Hepatocyte (in vitro differentiated cells): ENCODE measurements at regions not wholly inside any gene's neighbourhood (a gene's known extent, or its start where the extent isn't known, plus 50 kb on each side); places are given as distances from the start of the nearest gene placed in this dataset.

Experiments
- DNase-seq: peaks from one replicate; pipeline ENCODE4 v3.0.0-alpha.2; 2016; ENCODE audit warnings: low spot score
- H2AFZ ChIP-seq: fragments of 200-600 bp; sonication (generic); 2 replicates; pipeline ENCODE4 v1.6.0; 2016; ENCODE audit warnings: antibody characterized with exemption, mild to moderate bottlenecking
- H3K27ac ChIP-seq: fragments of 200-600 bp; sonication (generic); 2 replicates; pipeline ENCODE4 v1.5.1; 2016; ENCODE audit warnings: mild to moderate bottlenecking
- H3K27me3 ChIP-seq: fragments of 200-600 bp; sonication (generic); 2 replicates; pipeline ENCODE4 v1.6.1; 2016
- H3K36me3 ChIP-seq: fragments of 200-600 bp; sonication (generic); replicated peaks from 2 replicates; pipeline ENCODE4 v1.5.1; 2016; ENCODE audit warnings: low read depth; ENCODE audit not compliant: insufficient read depth
- H3K4me1 ChIP-seq: fragments of 200-600 bp; sonication (generic); 2 replicates; pipeline ENCODE4 v1.5.1; 2016; ENCODE audit warnings: mild to moderate bottlenecking, moderate library complexity; ENCODE audit not compliant: insufficient read depth
- H3K4me2 ChIP-seq: fragments of 200-600 bp; sonication (generic); 2 replicates; pipeline ENCODE4 v1.6.0; 2016
- H3K4me3 ChIP-seq: fragments of 200-600 bp; sonication (generic); 2 replicates; pipeline ENCODE4 v1.5.1; 2016; ENCODE audit warnings: mild to moderate bottlenecking
- H3K79me2 ChIP-seq: fragments of 200-600 bp; sonication (generic); 2 replicates; pipeline ENCODE4 v1.6.0; 2017; ENCODE audit warnings: mild to moderate bottlenecking
- H3K9me2 ChIP-seq: fragments of 200-600 bp; sonication (generic); replicated peaks from 2 replicates; pipeline ENCODE4 v1.6.0; 2017; ENCODE audit warnings: mild to moderate bottlenecking; ENCODE audit not compliant: insufficient read depth
- H3K9me3 ChIP-seq: fragments of 200-600 bp; sonication (generic); 2 replicates; pipeline ENCODE4 v1.5.1; 2016; ENCODE audit warnings: low read depth, mild to moderate bottlenecking
- H4K20me1 ChIP-seq: fragments of 200-600 bp; sonication (generic); 2 replicates; pipeline ENCODE4 v1.6.0; 2016; ENCODE audit warnings: mild to moderate bottlenecking; ENCODE audit not compliant: insufficient read depth, poor library complexity, severe bottlenecking
- EZH2 ChIP-seq: fragments of 200-600 bp; sonication (generic); IDR thresholded peaks from 2 replicates; pipeline ENCODE4 v1.6.1; 2016; ENCODE audit warnings: antibody characterized with exemption, mild to moderate bottlenecking, borderline replicate concordance
- EZH2phosphoT487 ChIP-seq: fragments of 200-600 bp; sonication (generic); IDR thresholded peaks from one replicate; pipeline ENCODE4 v1.6.1; 2018; ENCODE audit warnings: antibody characterized with exemption, mild to moderate bottlenecking, low read depth, moderate library complexity; ENCODE audit not compliant: unreplicated experiment, severe bottlenecking
- WGBS: methylation state at CpG from one replicate; pipeline ENCODE4 v1.1.6; 2016; ENCODE audit warnings: low lambda C conversion rate; ENCODE audit errors: missing lambda C conversion rate; 5-methylcytosine and 5-hydroxymethylcytosine counted together
- TF ChIP-seq, protein P1 (sequence below): fragments of 200-600 bp; sonication (generic); IDR thresholded peaks from 2 replicates; pipeline ENCODE4 v1.5.1; 2016; ENCODE audit warnings: antibody characterized with exemption, mild to moderate bottlenecking; ENCODE audit not compliant: poor library complexity

DNA sequence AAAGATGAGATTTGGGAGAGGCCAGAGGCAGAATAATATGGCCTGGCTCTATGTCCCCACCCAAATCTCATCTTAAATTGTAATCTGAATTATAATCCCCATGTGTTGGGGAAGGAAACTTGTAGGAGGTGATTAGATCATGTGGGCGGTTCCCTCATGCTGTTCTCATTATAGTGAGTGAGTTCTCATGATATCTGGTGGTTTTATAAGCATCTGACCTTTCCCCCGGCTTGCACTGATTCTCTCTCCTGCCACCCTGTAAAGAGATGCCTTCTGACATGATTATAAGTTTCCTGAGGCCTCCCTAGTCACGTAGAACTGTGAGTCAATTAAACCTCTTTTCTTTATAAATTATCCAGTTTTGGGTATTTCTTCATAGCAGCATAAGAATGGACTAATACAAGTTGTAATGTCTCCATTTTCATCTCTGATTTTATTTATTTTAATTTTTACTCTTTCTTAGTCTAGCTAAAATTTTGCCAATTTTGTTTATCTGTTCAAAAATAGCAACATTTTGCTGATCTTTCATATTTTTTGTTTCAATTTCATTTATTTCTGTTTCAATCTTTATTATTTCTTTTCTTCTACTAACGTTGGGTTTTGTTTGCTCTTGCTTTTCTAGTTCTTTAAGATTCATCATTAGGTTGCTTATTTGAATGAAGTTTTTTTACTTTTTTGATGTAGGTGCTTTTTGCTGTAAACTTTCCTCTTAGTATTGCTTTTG lies 67.0 kb upstream of the ZRANB2 start:
- WGBS, result 70% methylated on average over 4 of the region's 4 CpGs
- H4K20me1 ChIP-seq, result no peaks in the 10 kb centered on the region
- DNase-seq, result no peak
- H3K27ac ChIP-seq, result no peak overlapping the region
- H3K4me1 ChIP-seq, result no peaks in the 10 kb centered on the region
- H3K27me3 ChIP-seq, result no peaks in the 10 kb centered on the region
- TF ChIP-seq, protein P1, sequence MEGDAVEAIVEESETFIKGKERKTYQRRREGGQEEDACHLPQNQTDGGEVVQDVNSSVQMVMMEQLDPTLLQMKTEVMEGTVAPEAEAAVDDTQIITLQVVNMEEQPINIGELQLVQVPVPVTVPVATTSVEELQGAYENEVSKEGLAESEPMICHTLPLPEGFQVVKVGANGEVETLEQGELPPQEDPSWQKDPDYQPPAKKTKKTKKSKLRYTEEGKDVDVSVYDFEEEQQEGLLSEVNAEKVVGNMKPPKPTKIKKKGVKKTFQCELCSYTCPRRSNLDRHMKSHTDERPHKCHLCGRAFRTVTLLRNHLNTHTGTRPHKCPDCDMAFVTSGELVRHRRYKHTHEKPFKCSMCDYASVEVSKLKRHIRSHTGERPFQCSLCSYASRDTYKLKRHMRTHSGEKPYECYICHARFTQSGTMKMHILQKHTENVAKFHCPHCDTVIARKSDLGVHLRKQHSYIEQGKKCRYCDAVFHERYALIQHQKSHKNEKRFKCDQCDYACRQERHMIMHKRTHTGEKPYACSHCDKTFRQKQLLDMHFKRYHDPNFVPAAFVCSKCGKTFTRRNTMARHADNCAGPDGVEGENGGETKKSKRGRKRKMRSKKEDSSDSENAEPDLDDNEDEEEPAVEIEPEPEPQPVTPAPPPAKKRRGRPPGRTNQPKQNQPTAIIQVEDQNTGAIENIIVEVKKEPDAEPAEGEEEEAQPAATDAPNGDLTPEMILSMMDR, result no peak
- TF ChIP-seq EZH2 (no peak), EZH2phosphoT487 (no peak)
- no peaks in the 10 kb centered on the region for H3K36me3 ChIP-seq
- no peaks in the 10 kb centered on the region for H3K9me2 ChIP-seq
- no peak overlapping the region for H3K4me3 ChIP-seq
- no peak overlapping the region for H2AFZ ChIP-seq
- H3K4me2 ChIP-seq, result no peak overlapping the region
- H3K9me3 ChIP-seq, result no peaks in the 10 kb centered on the region
- H3K79me2 ChIP-seq, result no peaks in the 10 kb centered on the region

- Histone ChIP-seq H3K4me1 (no peaks in the 10 kb centered on the region), H3K27me3 (no peaks in the 10 kb centered on the region), H3K27ac (no peak overlapping the region), H3K9me2 (no peaks in the 10 kb centered on the region), H4K20me1 (no peaks in the 10 kb centered on the region), H2AFZ (no peak overlapping the region), H3K4me3 (no peak overlapping the region), H3K36me3 (no peaks in the 10 kb centered on the region), H3K4me2 (no peak overlapping the region), H3K79me2 (no peaks in the 10 kb centered on the region), H3K9me3 (peaks cover 5% of the 10 kb centered on the region)
- 77% methylated on average over 2 of the region's 2 CpGs for WGBS
- TF ChIP-seq EZH2phosphoT487 (no peak), EZH2 (no peak)
- TF ChIP-seq, protein P1, result no peak
- DNase-seq, result no peak
Observed at GRCh38 chr1:71135571-71135970, 54.7 kb upstream of the ZRANB2 start.
